HEK293 (cell line): ENCODE measurements at regions not wholly inside any gene's neighbourhood (a gene's known extent, or its start where the extent isn't known, plus 50 kb on each side); places are given as distances from the start of the nearest gene placed in this dataset.

Source experiments
- SCRT2 ChIP-seq: fragments of 450-650 bp; formaldehyde crosslinking; IDR thresholded peaks from 2 replicates; pipeline ENCODE4 v1.5.1; 2016; ENCODE audit warnings: missing biosample characterization, missing genetic modification characterization
- SP2 ChIP-seq: fragments of 450-650 bp; formaldehyde crosslinking; IDR thresholded peaks from 2 replicates; pipeline ENCODE4 v1.5.1; 2016; ENCODE audit warnings: missing biosample characterization, missing genetic modification characterization
- YY1 ChIP-seq: fragments of 450-650 bp; formaldehyde crosslinking; IDR thresholded peaks from 2 replicates; pipeline ENCODE4 v1.5.1; 2018; ENCODE audit warnings: missing biosample characterization, missing genetic modification characterization
- ZNF184 ChIP-seq: fragments of 450-650 bp; IDR thresholded peaks from 2 replicates; pipeline ENCODE4 v1.5.1; 2018; ENCODE audit warnings: missing biosample characterization, mild to moderate bottlenecking, missing genetic modification characterization
- ZNF302 ChIP-seq: fragments of 450-650 bp; formaldehyde crosslinking; IDR thresholded peaks from 2 replicates; pipeline ENCODE4 v1.5.1; 2016; ENCODE audit warnings: missing biosample characterization, missing genetic modification characterization, low read depth
- ZNF555 ChIP-seq: fragments of 450-650 bp; formaldehyde crosslinking; conservative IDR thresholded peaks from 2 replicates; pipeline ENCODE4 v1.5.1; 2017; ENCODE audit warnings: missing biosample characterization, mild to moderate bottlenecking, missing genetic modification characterization, inconsistent platforms
- ZNF776 ChIP-seq: fragments of 450-650 bp; formaldehyde crosslinking; IDR thresholded peaks from 2 replicates; pipeline ENCODE4 v1.5.0; 2017; ENCODE audit warnings: missing biosample characterization, missing genetic modification characterization, borderline replicate concordance
- ZNF777 ChIP-seq: fragments of 450-650 bp; formaldehyde crosslinking; IDR thresholded peaks from 2 replicates; pipeline ENCODE4 v1.5.1; 2017; ENCODE audit warnings: missing biosample characterization, missing genetic modification characterization, borderline replicate concordance
- TF ChIP-seq, protein P1 (sequence below): fragments of 450-650 bp; formaldehyde crosslinking; IDR thresholded peaks from 2 replicates; pipeline ENCODE4 v1.5.1; 2016; ENCODE audit warnings: missing biosample characterization, missing genetic modification characterization, low read depth
- TF ChIP-seq, protein P2 (sequence below): fragments of 450-650 bp; formaldehyde crosslinking; IDR thresholded peaks from 2 replicates; pipeline ENCODE4 v1.5.1; 2016; ENCODE audit warnings: missing biosample characterization, missing genetic modification characterization
- TF ChIP-seq, protein P3 (sequence below): fragments of 450-650 bp; formaldehyde crosslinking; optimal IDR thresholded peaks from 2 replicates; pipeline ENCODE3; 2016; ENCODE audit warnings: missing biosample characterization, mild to moderate bottlenecking, missing genetic modification characterization
- TF ChIP-seq, protein P4 (sequence below): fragments of 450-650 bp; IDR thresholded peaks from 2 replicates; pipeline ENCODE4 v1.5.1; 2018; ENCODE audit warnings: missing biosample characterization, missing genetic modification characterization
- TF ChIP-seq, protein P5 (sequence below): fragments of 450-650 bp; formaldehyde crosslinking; IDR thresholded peaks from 2 replicates; pipeline ENCODE4; 2016; ENCODE audit warnings: missing biosample characterization, missing genetic modification characterization

DNA sequence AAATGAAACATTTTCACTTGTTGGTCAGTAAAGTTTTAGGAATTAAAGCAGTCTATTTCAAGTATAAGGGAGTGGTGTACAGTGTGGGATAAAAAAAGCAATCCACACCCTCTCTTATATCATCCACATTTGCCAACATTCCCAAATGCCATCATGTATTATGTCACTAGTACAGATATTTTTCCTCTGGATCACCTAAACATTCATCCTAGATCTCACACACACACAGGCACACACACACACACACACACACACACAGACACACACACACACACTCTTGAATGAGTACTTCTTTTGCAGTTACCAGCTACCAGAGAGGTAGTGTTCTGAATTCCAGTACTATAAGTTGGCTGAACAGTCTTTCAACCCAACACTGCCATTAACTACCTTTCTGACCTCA lies 1369.1 kb upstream of the ADGRL4 start:
- TF ChIP-seq, protein P1, sequence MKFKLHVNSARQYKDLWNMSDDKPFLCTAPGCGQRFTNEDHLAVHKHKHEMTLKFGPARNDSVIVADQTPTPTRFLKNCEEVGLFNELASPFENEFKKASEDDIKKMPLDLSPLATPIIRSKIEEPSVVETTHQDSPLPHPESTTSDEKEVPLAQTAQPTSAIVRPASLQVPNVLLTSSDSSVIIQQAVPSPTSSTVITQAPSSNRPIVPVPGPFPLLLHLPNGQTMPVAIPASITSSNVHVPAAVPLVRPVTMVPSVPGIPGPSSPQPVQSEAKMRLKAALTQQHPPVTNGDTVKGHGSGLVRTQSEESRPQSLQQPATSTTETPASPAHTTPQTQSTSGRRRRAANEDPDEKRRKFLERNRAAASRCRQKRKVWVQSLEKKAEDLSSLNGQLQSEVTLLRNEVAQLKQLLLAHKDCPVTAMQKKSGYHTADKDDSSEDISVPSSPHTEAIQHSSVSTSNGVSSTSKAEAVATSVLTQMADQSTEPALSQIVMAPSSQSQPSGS (tag by site-specific recombination), result no peak
- no peak for TF ChIP-seq ZNF776 (tag by site-specific recombination)
- TF ChIP-seq, protein P2, sequence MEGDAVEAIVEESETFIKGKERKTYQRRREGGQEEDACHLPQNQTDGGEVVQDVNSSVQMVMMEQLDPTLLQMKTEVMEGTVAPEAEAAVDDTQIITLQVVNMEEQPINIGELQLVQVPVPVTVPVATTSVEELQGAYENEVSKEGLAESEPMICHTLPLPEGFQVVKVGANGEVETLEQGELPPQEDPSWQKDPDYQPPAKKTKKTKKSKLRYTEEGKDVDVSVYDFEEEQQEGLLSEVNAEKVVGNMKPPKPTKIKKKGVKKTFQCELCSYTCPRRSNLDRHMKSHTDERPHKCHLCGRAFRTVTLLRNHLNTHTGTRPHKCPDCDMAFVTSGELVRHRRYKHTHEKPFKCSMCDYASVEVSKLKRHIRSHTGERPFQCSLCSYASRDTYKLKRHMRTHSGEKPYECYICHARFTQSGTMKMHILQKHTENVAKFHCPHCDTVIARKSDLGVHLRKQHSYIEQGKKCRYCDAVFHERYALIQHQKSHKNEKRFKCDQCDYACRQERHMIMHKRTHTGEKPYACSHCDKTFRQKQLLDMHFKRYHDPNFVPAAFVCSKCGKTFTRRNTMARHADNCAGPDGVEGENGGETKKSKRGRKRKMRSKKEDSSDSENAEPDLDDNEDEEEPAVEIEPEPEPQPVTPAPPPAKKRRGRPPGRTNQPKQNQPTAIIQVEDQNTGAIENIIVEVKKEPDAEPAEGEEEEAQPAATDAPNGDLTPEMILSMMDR (tag by site-specific recombination), result no peak
- TF ChIP-seq, protein P3, sequence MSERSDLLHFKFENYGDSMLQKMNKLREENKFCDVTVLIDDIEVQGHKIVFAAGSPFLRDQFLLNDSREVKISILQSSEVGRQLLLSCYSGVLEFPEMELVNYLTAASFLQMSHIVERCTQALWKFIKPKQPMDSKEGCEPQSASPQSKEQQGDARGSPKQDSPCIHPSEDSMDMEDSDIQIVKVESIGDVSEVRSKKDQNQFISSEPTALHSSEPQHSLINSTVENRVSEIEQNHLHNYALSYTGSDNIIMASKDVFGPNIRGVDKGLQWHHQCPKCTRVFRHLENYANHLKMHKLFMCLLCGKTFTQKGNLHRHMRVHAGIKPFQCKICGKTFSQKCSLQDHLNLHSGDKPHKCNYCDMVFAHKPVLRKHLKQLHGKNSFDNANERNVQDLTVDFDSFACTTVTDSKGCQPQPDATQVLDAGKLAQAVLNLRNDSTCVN (tag by site-specific recombination), result no peak
- no peak for TF ChIP-seq YY1
- TF ChIP-seq ZNF777 (tag by site-specific recombination), result no peak
- TF ChIP-seq SP2 (tag by site-specific recombination), result no peak
- TF ChIP-seq SCRT2, result no peak
- TF ChIP-seq, protein P4, sequence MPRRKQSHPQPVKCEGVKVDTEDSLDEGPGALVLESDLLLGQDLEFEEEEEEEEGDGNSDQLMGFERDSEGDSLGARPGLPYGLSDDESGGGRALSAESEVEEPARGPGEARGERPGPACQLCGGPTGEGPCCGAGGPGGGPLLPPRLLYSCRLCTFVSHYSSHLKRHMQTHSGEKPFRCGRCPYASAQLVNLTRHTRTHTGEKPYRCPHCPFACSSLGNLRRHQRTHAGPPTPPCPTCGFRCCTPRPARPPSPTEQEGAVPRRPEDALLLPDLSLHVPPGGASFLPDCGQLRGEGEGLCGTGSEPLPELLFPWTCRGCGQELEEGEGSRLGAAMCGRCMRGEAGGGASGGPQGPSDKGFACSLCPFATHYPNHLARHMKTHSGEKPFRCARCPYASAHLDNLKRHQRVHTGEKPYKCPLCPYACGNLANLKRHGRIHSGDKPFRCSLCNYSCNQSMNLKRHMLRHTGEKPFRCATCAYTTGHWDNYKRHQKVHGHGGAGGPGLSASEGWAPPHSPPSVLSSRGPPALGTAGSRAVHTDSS (tag by site-specific recombination), result no peak
- no peak for TF ChIP-seq ZNF184 (tag by site-specific recombination)
- TF ChIP-seq ZNF555, result no peak
- TF ChIP-seq ZNF302 (tag by site-specific recombination), result no peak
- TF ChIP-seq, protein P5, sequence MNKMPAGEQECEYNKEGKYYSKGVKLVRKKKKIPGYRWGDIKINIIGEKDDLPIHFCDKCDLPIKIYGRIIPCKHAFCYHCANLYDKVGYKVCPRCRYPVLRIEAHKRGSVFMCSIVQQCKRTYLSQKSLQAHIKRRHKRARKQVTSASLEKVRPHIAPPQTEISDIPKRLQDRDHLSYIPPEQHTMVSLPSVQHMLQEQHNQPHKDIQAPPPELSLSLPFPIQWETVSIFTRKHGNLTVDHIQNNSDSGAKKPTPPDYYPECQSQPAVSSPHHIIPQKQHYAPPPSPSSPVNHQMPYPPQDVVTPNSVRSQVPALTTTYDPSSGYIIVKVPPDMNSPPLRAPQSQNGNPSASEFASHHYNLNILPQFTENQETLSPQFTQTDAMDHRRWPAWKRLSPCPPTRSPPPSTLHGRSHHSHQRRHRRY, result no peak
